ENCODE measurements at regions not wholly inside any gene's neighbourhood (a gene's known extent, or its start where the extent isn't known, plus 50 kb on each side); places are given as distances from the start of the nearest gene placed in this dataset.

DNA sequence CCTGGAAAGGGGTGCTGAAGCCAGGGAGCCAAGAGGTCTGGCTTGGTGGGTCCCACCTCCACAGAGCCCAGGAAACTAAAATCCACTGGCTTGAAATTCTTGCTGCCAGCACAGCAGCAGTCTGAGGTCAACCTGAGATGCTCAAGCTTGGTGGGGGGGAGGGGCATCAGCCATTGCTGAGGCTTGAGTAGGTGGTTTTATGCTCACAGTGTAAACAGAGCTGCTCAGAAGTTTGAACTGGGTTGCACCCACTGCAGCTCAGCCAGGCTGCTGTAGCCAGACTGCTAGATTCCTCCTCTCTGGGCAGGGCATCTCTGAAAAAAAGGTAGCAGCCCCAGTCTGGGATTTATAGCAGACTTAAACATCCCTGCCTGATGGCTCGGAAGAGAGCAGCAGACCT, 55.5 kb upstream of the FBXL17 start:
- Histone ChIP-seq H3K4me1 (ENCODE audit: control insufficient read depth in 2 of 3, insufficient read depth in 2 of 3, low read depth in 1 of 3, low read length in 3 of 3) (no peaks in the 10 kb centered on the region), H3K36me3 (ENCODE audit: control insufficient read depth in 2 of 3, insufficient read depth in 3 of 3, low read length in 3 of 3) (no peaks in the 10 kb centered on the region), H3K9ac (ENCODE audit: low read length in 3 of 3) (no peak overlapping the region), H3K27me3 (ENCODE audit: control insufficient read depth, insufficient read depth, low read length) (no peaks in the 10 kb centered on the region), H3K27ac (ENCODE audit: low read depth in 2 of 2, low read length in 2 of 2) (no peak overlapping the region), H3K9me3 (ENCODE audit: control insufficient read depth in 2 of 3, insufficient read depth in 1 of 3, low read length in 3 of 3) (no peaks in the 10 kb centered on the region), H3K4me3 (ENCODE audit: low read length in 3 of 3) (no peak overlapping the region)
- intact Hi-C loops (cut with DNase I), result no loop called here
- DNase-seq, result peak in 1 of 5 donors; percentile 13
- FAIRE-seq, result no peak
- TF ChIP-seq CTCF (IDR thresholded peaks at IDR 0.05; ENCODE audit: borderline replicate concordance, extremely low read depth, insufficient read depth), result no peak

DNA sequence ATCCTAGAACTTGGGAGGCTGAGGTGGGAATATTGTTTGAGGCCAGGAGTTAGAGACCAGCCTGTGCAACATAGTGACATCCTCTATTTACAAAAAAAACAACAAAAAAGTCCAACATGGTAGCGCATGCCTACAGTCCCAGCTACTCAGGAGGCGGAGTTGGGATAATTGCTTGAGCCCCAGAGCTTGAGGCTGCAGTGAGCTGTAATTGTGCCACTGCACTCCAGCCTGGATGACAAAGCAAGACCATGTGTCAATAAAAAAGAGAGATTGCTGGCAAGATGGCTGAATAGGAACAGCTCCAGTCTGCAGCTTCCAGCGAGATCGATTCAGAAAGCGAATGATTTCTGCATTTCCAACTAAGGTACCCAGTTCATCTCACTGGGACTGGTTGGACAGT, 54.8 kb upstream of the FBXL17 start:
- intact Hi-C loops (cut with DNase I), result no loop called here
- Histone ChIP-seq H3K27ac (ENCODE audit: low read depth in 2 of 2, low read length in 2 of 2) (no peak overlapping the region), H3K9ac (ENCODE audit: low read length in 3 of 3) (no peak overlapping the region), H3K36me3 (ENCODE audit: control insufficient read depth in 2 of 3, insufficient read depth in 3 of 3, low read length in 3 of 3) (no peaks in the 10 kb centered on the region), H3K9me3 (ENCODE audit: control insufficient read depth in 2 of 3, insufficient read depth in 1 of 3, low read length in 3 of 3) (no peaks in the 10 kb centered on the region), H3K4me3 (ENCODE audit: low read length in 3 of 3) (no peak overlapping the region), H3K27me3 (ENCODE audit: control insufficient read depth, insufficient read depth, low read length) (no peaks in the 10 kb centered on the region), H3K4me1 (ENCODE audit: control insufficient read depth in 2 of 3, insufficient read depth in 2 of 3, low read depth in 1 of 3, low read length in 3 of 3) (no peaks in the 10 kb centered on the region)
- no peak for FAIRE-seq
- TF ChIP-seq CTCF (IDR thresholded peaks at IDR 0.05; ENCODE audit: borderline replicate concordance, extremely low read depth, insufficient read depth), result no peak
- no peak for DNase-seq

GRCh38 chr5:108433600-108433999, 51.7 kb upstream of the FBXL17 start:
- no peaks in the 10 kb centered on the region for H3K9me3 ChIP-seq (ENCODE audit: control insufficient read depth in 2 of 3, insufficient read depth in 1 of 3, low read length in 3 of 3)
- no peak for TF ChIP-seq CTCF (IDR thresholded peaks at IDR 0.05; ENCODE audit: borderline replicate concordance, extremely low read depth, insufficient read depth)
- no peaks in the 10 kb centered on the region for H3K27me3 ChIP-seq (ENCODE audit: control insufficient read depth, insufficient read depth, low read length)
- FAIRE-seq (no peak), DNase-seq (no peak)
- H3K36me3 ChIP-seq (ENCODE audit: control insufficient read depth in 2 of 3, insufficient read depth in 3 of 3, low read length in 3 of 3), result no peaks in the 10 kb centered on the region
- H3K27ac ChIP-seq (ENCODE audit: low read depth in 2 of 2, low read length in 2 of 2), result no peak overlapping the region
- H3K9ac ChIP-seq (ENCODE audit: low read length in 3 of 3), result no peak overlapping the region
- intact Hi-C loops (cut with DNase I), result no loop called here
- no peaks in the 10 kb centered on the region for H3K4me1 ChIP-seq (ENCODE audit: control insufficient read depth in 2 of 3, insufficient read depth in 2 of 3, low read depth in 1 of 3, low read length in 3 of 3)
- H3K4me3 ChIP-seq (ENCODE audit: low read length in 3 of 3), result no peak overlapping the region

- FAIRE-seq, result no peak
- no peak overlapping the region for H3K27ac ChIP-seq (ENCODE audit: low read depth in 2 of 2, low read length in 2 of 2)
- H3K27me3 ChIP-seq (ENCODE audit: control insufficient read depth, insufficient read depth, low read length), result no peaks in the 10 kb centered on the region
- intact Hi-C loops (cut with DNase I), result no loop called here
- TF ChIP-seq CTCF (IDR thresholded peaks at IDR 0.05; ENCODE audit: borderline replicate concordance, extremely low read depth, insufficient read depth), result no peak
- H3K9me3 ChIP-seq (ENCODE audit: control insufficient read depth in 2 of 3, insufficient read depth in 1 of 3, low read length in 3 of 3), result no peaks in the 10 kb centered on the region
- no peak overlapping the region for H3K4me3 ChIP-seq (ENCODE audit: low read length in 3 of 3)
- no peaks in the 10 kb centered on the region for H3K36me3 ChIP-seq (ENCODE audit: control insufficient read depth in 2 of 3, insufficient read depth in 3 of 3, low read length in 3 of 3)
- no peak for DNase-seq
- no peak overlapping the region for H3K9ac ChIP-seq (ENCODE audit: low read length in 3 of 3)
- H3K4me1 ChIP-seq (ENCODE audit: control insufficient read depth in 2 of 3, insufficient read depth in 2 of 3, low read depth in 1 of 3, low read length in 3 of 3), result no peaks in the 10 kb centered on the region
Measured at GRCh38 chr5:108432024-108432423, 50.1 kb upstream of the FBXL17 start.

Data from kidney (tissue), 13 donors.